CD14-positive monocyte (primary cell): ENCODE measurements at regions not wholly inside any gene's neighbourhood (a gene's known extent, or its start where the extent isn't known, plus 50 kb on each side); places are given as distances from the start of the nearest gene placed in this dataset.

ENCODE experiments used
- DNase-seq, 3 donors: peaks; one replicate each; pipeline ENCODE4 v3.0.0-alpha.2; 2011 to 2022
- H2AFZ ChIP-seq: 2 replicates; pipeline ENCODE4 v1.6.0; 2012; ENCODE audit warnings: mild to moderate bottlenecking, low read depth, low read length, inconsistent platforms; ENCODE audit not compliant: insufficient read depth, poor library complexity, severe bottlenecking
- H3K27ac ChIP-seq, 2 donors: 1 replicate in 1 of 2; 2 replicates in 1 of 2; pipeline ENCODE4 v1.5.1; 2012 to 2013; ENCODE audit warnings: low read length in 2 of 2, control low read depth in 1 of 2, inconsistent platforms in 1 of 2, low read depth in 1 of 2, mild to moderate bottlenecking in 1 of 2
- H3K27me3 ChIP-seq, 2 donors: one replicate each; pipeline versions ENCODE4 v1.6.0 to v1.6.1; 2011 to 2013; ENCODE audit warnings: low read length in 2 of 2; ENCODE audit not compliant: control insufficient read depth in 2 of 2, insufficient read depth in 2 of 2
- H3K36me3 ChIP-seq, 2 donors: replicated peaks in 1 of 2; 1 replicate in 1 of 2; 2 replicates in 1 of 2; pipeline versions ENCODE4 v1.5.1 to v1.6.1; 2012 to 2013; ENCODE audit warnings: low read length in 2 of 2, control low read depth in 1 of 2, inconsistent platforms in 1 of 2, mild to moderate bottlenecking in 1 of 2; ENCODE audit not compliant: insufficient read depth in 2 of 2, control insufficient read depth in 1 of 2
- H3K4me1 ChIP-seq, 2 donors: 1 replicate in 1 of 2; 2 replicates in 1 of 2; pipeline versions ENCODE4 v1.5.1 to v1.6.1; 2012 to 2013; ENCODE audit warnings: low read length in 2 of 2, control low read depth in 1 of 2, inconsistent platforms in 1 of 2, mild to moderate bottlenecking in 1 of 2, moderate library complexity in 1 of 2; ENCODE audit not compliant: insufficient read depth in 2 of 2, control insufficient read depth in 1 of 2
- H3K4me2 ChIP-seq: replicated peaks from 2 replicates; pipeline ENCODE3; 2012; ENCODE audit warnings: low read length, moderate library complexity, mild to moderate bottlenecking; ENCODE audit not compliant: poor library complexity, severe bottlenecking; ENCODE audit errors: extremely low read depth
- H3K4me3 ChIP-seq, 3 experiments: fragments of 200-600 bp in 1 of 3; sonication (generic) in 1 of 3; replicated peaks in 1 of 3; 1 replicate in 2 of 3; 2 replicates in 1 of 3; pipeline ENCODE4 v1.5.1; 2011 to 2013; ENCODE audit warnings: low read length in 3 of 3, mild to moderate bottlenecking in 3 of 3, control low read depth in 2 of 3, low read depth in 2 of 3, inconsistent platforms in 1 of 3, moderate library complexity in 1 of 3
- H3K79me2 ChIP-seq: 2 replicates; pipeline ENCODE4 v1.6.0; 2012; ENCODE audit warnings: mild to moderate bottlenecking, control low read depth, inconsistent platforms, low read length, moderate library complexity; ENCODE audit not compliant: insufficient read depth
- H3K9ac ChIP-seq: 2 replicates; pipeline ENCODE4 v1.6.0; 2017; ENCODE audit warnings: low read length, mild to moderate bottlenecking; ENCODE audit not compliant: insufficient read depth, poor library complexity, severe bottlenecking
- H3K9me3 ChIP-seq, 2 donors: replicated peaks in 1 of 2; 1 replicate in 1 of 2; 2 replicates in 1 of 2; pipeline versions ENCODE4 v1.5.1 to v1.6.1; 2012 to 2013; ENCODE audit warnings: low read length in 2 of 2, control low read depth in 1 of 2; ENCODE audit not compliant: control insufficient read depth in 1 of 2, insufficient read depth in 1 of 2
- H4K20me1 ChIP-seq: 2 replicates; pipeline ENCODE4 v1.6.0; 2012; ENCODE audit warnings: mild to moderate bottlenecking, low read length, control low read depth, moderate library complexity; ENCODE audit not compliant: insufficient read depth
- H3K27ac Mint-ChIP-seq, 7 donors: one replicate each; pipeline ENCODE4 v1.8.0; 2020; ENCODE audit warnings: mild to moderate bottlenecking in 7 of 7, mixed read lengths in 7 of 7, moderate library complexity in 6 of 7, inconsistent platforms in 2 of 7
- H3K27me3 Mint-ChIP-seq, 3 donors: one replicate each; pipeline ENCODE4 v1.8.0; 2021 to 2022; ENCODE audit warnings: low read depth in 3 of 3, mild to moderate bottlenecking in 3 of 3, mixed read lengths in 3 of 3, moderate library complexity in 3 of 3, inconsistent platforms in 1 of 3
- H3K36me3 Mint-ChIP-seq, 2 donors: one replicate each; pipeline ENCODE4 v1.8.0; 2020; ENCODE audit warnings: mixed read lengths in 2 of 2, inconsistent platforms in 1 of 2, mild to moderate bottlenecking in 1 of 2
- H3K4me1 Mint-ChIP-seq: one replicate; pipeline ENCODE4 v1.8.0; 2020; ENCODE audit warnings: mild to moderate bottlenecking, mixed read lengths
- H3K4me3 Mint-ChIP-seq, 2 donors: one replicate each; pipeline ENCODE4 v1.8.0; 2020; ENCODE audit warnings: mild to moderate bottlenecking in 2 of 2, mixed read lengths in 2 of 2, moderate library complexity in 1 of 2
- H3K9me3 Mint-ChIP-seq, 7 donors: one replicate each; pipeline ENCODE4 v1.8.0; 2020 to 2022; ENCODE audit warnings: mixed read lengths in 7 of 7, mild to moderate bottlenecking in 6 of 7, moderate library complexity in 6 of 7, inconsistent platforms in 2 of 7
- WGBS: methylation state at CpG from one replicate; pipeline ENCODE4 v1.1.5; 2013; ENCODE audit warnings: missing lambda C conversion rate; ENCODE audit not compliant: insufficient coverage; 5-methylcytosine and 5-hydroxymethylcytosine counted together
- intact Hi-C, 2 donors: fragments of 100-400 bp; cut with micrococcal nuclease; formaldehyde crosslinking; loops; one replicate each; pipeline versions ENCODE4 v1.15.0 to v1.15.1; 2023
- TF ChIP-seq, protein P1 (sequence below): fragments of 200-600 bp; IDR thresholded peaks from one replicate; pipeline ENCODE4 v1.8.0; 2022; ENCODE audit warnings: antibody characterized with exemption, mild to moderate bottlenecking

DNA sequence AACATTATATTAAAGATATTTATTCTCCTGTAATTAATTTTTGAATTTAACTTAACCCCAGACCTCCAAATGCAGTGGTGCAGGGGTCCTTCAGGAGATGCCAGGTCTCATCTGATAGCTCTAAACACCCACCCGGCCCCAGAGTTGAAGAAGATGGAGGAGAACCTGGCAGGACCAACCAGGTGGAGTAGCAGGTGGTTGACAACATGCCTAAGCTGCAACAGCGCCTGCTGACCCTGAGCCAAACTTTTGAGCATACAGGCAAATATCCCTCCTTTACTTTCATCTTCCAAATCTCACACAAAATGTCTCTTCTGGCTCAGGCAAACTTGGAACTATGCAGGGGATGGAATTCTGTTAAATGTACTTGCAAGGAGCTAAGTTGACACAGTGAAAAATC, 145.3 kb upstream of the TCF21 start:
- H3K36me3 ChIP-seq, result no peaks in the 10 kb centered on the region
- Mint-ChIP-seq H3K27me3 (peaks cover 2% of the 10 kb centered on the region in 3 donors), H3K9me3 (peaks cover 0 to 5% (median 0%) of the 10 kb centered on the region in 7 donors), H3K4me3 (no peak overlapping the region), H3K36me3 (no peaks in the 10 kb centered on the region), H3K27ac (no peak overlapping the region), H3K4me1 (no peaks in the 10 kb centered on the region)
- no peak for DNase-seq
- no peak overlapping the region for H3K27ac ChIP-seq
- H3K4me3 ChIP-seq, result no peak overlapping the region
- no peaks in the 10 kb centered on the region for H3K79me2 ChIP-seq
- H3K9me3 ChIP-seq, result no peaks in the 10 kb centered on the region
- H3K4me2 ChIP-seq, result no peak overlapping the region
- no peaks in the 10 kb centered on the region for H4K20me1 ChIP-seq
- H2AFZ ChIP-seq, result no peak overlapping the region
- no peaks in the 10 kb centered on the region for H3K4me1 ChIP-seq
- intact Hi-C loops, result no loop called here
- no peaks in the 10 kb centered on the region for H3K27me3 ChIP-seq
- H3K9ac ChIP-seq, result no peak overlapping the region
- no CpG with 5 or more reads among the region's 2 CpGs for WGBS
- TF ChIP-seq, protein P1, sequence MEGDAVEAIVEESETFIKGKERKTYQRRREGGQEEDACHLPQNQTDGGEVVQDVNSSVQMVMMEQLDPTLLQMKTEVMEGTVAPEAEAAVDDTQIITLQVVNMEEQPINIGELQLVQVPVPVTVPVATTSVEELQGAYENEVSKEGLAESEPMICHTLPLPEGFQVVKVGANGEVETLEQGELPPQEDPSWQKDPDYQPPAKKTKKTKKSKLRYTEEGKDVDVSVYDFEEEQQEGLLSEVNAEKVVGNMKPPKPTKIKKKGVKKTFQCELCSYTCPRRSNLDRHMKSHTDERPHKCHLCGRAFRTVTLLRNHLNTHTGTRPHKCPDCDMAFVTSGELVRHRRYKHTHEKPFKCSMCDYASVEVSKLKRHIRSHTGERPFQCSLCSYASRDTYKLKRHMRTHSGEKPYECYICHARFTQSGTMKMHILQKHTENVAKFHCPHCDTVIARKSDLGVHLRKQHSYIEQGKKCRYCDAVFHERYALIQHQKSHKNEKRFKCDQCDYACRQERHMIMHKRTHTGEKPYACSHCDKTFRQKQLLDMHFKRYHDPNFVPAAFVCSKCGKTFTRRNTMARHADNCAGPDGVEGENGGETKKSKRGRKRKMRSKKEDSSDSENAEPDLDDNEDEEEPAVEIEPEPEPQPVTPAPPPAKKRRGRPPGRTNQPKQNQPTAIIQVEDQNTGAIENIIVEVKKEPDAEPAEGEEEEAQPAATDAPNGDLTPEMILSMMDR, result no peak

DNA sequence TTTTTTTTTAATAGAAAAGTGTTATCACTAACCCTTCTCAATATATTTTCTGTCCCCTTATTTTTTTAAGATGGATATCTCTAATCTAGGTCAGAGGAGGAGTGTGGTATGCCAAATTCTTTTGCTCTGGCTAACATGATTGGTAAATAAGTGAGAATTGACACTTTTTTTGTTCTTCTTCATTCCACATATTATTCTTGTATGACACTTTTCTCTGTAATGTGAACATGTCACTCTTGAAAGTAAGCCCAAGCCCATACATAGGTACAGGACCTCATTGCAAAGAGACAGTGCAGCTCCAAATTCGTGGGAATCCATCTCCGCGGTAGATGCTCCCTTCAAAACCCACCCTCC, 142.5 kb upstream of the TCF21 start:
- Histone ChIP-seq H3K27me3 (no peaks in the 10 kb centered on the region), H3K9me3 (no peaks in the 10 kb centered on the region), H3K27ac (no peak overlapping the region), H3K36me3 (no peaks in the 10 kb centered on the region), H3K4me1 (no peaks in the 10 kb centered on the region), H3K4me2 (no peak overlapping the region), H3K9ac (no peak overlapping the region), H3K79me2 (no peaks in the 10 kb centered on the region), H4K20me1 (no peaks in the 10 kb centered on the region), H3K4me3 (no peak overlapping the region), H2AFZ (no peak overlapping the region)
- intact Hi-C loops, result no loop called here
- H3K27me3 Mint-ChIP-seq, result peaks cover 2% of the 10 kb centered on the region in 3 donors
- WGBS, result no CpG with 5 or more reads among the region's 3 CpGs
- no peak for DNase-seq
- TF ChIP-seq, protein P1, result no peak
- no peaks in the 10 kb centered on the region for H3K4me1 Mint-ChIP-seq
- no peaks in the 10 kb centered on the region for H3K36me3 Mint-ChIP-seq
- H3K27ac Mint-ChIP-seq, result no peak overlapping the region
- peaks cover 0 to 5% (median 0%) of the 10 kb centered on the region in 7 donors for H3K9me3 Mint-ChIP-seq
- H3K4me3 Mint-ChIP-seq, result no peak overlapping the region
